Astrocyte of the spinal cord (primary cell): ENCODE measurements at regions not wholly inside any gene's neighbourhood (a gene's known extent, or its start where the extent isn't known, plus 50 kb on each side); places are given as distances from the start of the nearest gene placed in this dataset.

ENCODE experiments used
- DNase-seq: peaks from one replicate; pipeline ENCODE4 v3.0.0; 2011; ENCODE audit warnings: low read depth, low spot score
- H3K4me3 ChIP-seq: 2 replicates; pipeline ENCODE4 v1.5.1; 2011; ENCODE audit warnings: low read depth, mild to moderate bottlenecking, low read length, moderate library complexity
- CTCF ChIP-seq: IDR thresholded peaks from 2 replicates; pipeline ENCODE4 v1.5.1; 2012; ENCODE audit warnings: low read depth, mild to moderate bottlenecking, low read length, inconsistent platforms
- in situ Hi-C: cut with HindIII; loops from 2 replicates; pipeline ENCODE4 v1.10.0; 2017; ENCODE audit warnings: low sequenced_read_pairs

DNA sequence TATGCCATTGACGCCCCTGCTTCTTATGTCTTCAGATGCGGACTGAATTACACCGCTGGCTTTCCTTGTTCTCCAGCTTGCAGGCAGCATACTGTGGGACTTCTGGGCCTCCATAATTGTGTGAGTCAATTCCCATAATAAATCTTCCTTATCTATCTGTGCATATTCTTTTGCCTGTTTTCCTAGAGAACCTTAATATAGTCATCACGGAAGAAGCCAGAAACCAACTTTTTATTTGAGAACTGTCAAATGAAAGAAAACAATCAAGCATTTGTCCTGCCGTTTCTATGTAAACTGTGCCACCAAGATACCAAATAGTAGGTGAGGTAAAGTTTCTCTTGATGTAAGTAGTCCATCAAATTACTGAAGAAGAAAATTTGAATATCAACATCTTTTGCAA lies 51.8 kb upstream of the B3GALNT1 start:
- DNase-seq: no peak
- no peak overlapping the region for H3K4me3 ChIP-seq
- no peak for TF ChIP-seq CTCF
- in situ Hi-C loops: no loop called here

GRCh38 chr3:161161603-161162002 lies 56.5 kb upstream of the B3GALNT1 start:
- TF ChIP-seq CTCF: no peak
- H3K4me3 ChIP-seq: no peak overlapping the region
- in situ Hi-C loops: no loop called here
- no peak for DNase-seq

DNA sequence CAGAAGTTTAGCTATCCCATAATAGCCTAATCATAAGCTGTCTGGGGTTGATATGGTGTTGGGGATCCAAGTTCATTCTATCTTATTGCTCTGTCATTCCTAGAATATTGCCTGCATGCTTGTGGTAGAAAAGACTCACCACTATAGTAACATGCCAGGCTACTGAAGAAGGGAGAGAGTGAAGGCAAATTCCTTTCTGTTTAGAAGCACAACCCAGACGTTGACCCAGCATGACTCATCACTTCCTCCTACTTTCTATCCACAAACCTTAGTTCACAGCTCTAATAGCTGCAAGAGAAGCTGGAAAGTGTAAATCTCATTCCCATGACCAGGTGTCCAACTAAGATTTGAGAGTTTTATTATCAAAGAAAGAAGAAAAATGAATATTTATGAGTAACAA lies 57.8 kb upstream of the NMD3 start:
- no peak for TF ChIP-seq CTCF
- peak; percentile 93 for DNase-seq
- in situ Hi-C loops: no loop called here
- H3K4me3 ChIP-seq: no peak overlapping the region

DNA sequence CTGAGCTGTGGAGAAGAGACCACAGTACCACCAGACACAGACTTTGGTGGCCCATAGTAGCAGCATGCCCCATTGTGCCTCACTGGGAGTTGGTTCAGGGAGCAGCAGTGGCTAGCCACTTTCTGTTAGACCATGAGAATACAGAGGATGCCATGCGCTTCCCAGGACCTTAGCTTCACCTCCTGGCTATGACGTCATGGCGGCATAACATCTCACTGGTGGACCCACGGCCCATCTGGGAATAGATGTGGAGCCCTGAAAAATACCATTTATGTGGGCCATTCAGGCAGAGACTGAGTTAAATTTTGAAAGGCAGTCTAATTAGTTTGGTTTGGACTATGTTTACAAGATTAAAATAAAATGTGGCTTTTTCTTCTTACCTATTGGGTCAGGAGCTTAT lies 55.1 kb upstream of the NMD3 start:
- TF ChIP-seq CTCF: no peak
- in situ Hi-C loops: no loop called here
- no peak for DNase-seq
- H3K4me3 ChIP-seq: no peak overlapping the region

GRCh38 chr3:161171113-161171512 lies 50.0 kb upstream of the NMD3 start:
- in situ Hi-C loops: no loop called here
- peak; percentile 87 for DNase-seq
- no peak overlapping the region for H3K4me3 ChIP-seq
- TF ChIP-seq CTCF: no peak
